ENCODE measurements at regions not wholly inside any gene's neighbourhood (a gene's known extent, or its start where the extent isn't known, plus 50 kb on each side); places are given as distances from the start of the nearest gene placed in this dataset.

- TF ChIP-seq, protein P1, sequence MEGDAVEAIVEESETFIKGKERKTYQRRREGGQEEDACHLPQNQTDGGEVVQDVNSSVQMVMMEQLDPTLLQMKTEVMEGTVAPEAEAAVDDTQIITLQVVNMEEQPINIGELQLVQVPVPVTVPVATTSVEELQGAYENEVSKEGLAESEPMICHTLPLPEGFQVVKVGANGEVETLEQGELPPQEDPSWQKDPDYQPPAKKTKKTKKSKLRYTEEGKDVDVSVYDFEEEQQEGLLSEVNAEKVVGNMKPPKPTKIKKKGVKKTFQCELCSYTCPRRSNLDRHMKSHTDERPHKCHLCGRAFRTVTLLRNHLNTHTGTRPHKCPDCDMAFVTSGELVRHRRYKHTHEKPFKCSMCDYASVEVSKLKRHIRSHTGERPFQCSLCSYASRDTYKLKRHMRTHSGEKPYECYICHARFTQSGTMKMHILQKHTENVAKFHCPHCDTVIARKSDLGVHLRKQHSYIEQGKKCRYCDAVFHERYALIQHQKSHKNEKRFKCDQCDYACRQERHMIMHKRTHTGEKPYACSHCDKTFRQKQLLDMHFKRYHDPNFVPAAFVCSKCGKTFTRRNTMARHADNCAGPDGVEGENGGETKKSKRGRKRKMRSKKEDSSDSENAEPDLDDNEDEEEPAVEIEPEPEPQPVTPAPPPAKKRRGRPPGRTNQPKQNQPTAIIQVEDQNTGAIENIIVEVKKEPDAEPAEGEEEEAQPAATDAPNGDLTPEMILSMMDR (IDR thresholded peaks at IDR 0.05; ENCODE audit: low read depth, low read length): no peak
- peak; percentile 41; the same call in 1 of the 2 replicates for TF ChIP-seq EZH2phosphoT487 (IDR thresholded peaks at IDR 0.05; ENCODE audit: low read depth)
Measured at GRCh38 chr20:57007171-57007540, 259.3 kb downstream of the BMP7 start.
